Activated T-cell treated with anti-CD3 and anti-CD28 coated beads for 24 hours (primary cell): ENCODE measurements at regions not wholly inside any gene's neighbourhood (a gene's known extent, or its start where the extent isn't known, plus 50 kb on each side); places are given as distances from the start of the nearest gene placed in this dataset.

Source experiments
- DNase-seq: peaks from one replicate; pipeline ENCODE4 v3.0.0-alpha.2; 2020; ENCODE audit warnings: low read depth

DNA sequence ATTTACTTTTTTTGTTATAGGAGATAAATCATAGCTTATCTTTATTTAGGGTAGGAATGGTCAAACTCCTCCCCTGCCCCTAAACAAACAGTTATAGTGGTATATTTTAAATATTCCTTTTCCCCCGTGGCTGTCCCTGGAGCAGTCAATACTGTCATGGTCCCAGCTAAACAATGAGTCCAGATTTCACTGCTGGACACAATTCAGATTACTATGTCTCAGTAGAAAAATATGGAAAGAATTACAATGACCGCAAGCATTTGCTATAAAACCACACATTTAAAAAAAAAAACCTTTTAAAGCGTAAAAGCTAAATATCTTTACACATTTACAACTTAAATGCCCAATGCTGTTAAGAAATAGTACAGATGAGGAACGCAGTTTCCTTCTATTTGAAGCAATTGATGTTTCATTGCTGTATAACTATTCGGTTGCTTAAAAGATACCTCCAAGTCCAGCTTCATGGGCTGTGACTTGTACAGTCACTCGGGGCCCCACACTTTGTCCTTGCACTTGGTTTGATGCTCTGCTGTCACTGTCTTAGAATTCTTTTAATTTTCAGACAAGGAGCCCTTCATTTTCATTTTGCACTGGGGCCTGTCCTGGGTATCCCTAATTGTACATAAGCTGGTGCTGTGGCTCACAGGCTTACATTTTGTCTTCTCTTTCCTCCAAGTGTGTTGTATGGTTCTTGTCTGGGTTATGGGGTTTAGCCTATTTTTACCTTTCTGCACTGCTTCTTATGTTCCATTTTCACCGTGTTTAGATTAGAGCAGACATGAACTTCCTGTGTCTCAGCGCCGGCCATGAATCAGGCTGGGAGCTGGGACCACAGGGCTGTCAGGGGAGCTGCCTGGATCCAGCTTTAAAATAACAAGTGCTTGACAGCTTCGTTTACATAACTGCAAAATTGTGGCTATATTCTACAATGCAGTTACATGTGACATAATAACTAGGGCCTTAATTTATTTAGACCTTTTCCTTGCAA is 530.2 kb upstream of the FZD8 start:
- no peak for DNase-seq

DNA sequence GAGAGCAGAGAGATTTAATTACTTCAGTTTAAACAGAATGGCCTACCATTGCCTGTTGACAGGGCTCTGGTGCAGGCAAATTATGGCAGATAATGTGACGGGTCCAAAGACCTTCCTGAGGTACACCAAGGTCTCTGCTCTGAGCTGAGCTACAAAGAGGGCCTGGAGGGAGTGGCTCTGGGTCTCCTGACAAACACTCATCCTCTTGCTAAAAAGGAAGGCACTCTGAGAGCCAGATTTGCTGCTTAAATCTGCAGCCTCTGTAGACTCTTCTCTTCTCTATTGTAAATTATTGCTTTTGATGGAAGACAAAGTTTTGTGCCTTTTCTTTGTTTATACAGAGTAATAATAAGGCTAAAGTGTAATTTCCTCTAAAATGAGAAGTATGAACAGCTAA is 529.5 kb upstream of the FZD8 start:
- DNase-seq = no peak

DNA sequence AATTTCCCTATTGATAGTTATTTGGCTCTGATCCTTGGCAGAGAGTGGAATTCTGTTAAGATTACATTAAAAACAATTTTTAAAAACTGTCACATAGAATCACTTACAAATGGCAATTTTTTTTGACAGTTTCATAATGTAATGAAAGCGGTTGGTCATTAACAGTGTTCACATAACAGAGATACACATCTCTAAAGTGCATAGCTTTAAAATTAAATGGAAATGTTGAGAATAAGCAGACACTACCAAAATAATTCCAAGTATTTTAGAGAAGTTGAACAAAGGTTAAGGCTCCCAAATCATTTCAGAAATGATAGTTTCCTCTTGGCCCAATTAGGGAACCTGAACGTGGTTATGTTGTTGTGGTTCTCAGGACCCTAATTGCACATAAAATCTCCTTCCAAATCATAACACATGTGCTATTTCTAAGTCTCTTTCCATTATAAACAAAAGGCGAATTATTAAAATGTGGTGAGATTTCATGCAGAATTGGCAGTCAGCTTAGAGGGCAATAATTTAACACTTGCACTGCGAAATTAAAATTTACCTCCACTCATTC is 528.9 kb upstream of the FZD8 start:
- DNase-seq = no peak

DNA sequence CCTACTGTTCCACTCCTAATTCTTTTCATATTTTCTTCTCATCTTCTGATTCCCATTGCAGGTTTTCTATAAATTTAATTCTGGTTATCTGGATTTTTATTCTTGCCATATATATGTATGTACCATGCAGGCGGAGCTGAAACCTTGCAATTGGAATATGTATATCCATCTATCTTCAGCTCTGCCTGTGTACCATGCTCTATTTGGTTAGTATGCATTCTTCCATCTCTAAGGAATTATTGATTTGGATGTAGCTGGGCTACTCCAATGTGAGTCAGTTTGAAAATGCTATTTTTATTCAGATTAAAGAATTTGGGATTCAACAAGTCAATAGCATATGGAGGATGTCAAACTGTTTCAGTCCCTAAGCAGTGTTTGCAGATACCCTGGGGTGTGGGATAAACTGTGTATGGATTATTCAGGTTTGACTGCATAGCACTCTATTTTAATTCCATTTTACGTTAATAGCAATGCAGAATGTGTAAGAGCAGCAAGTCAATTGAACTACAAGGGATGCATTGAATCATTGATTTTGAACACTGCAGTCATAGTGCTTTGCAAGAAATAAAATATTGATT is 528.1 kb upstream of the FZD8 start:
- no peak for DNase-seq

DNA sequence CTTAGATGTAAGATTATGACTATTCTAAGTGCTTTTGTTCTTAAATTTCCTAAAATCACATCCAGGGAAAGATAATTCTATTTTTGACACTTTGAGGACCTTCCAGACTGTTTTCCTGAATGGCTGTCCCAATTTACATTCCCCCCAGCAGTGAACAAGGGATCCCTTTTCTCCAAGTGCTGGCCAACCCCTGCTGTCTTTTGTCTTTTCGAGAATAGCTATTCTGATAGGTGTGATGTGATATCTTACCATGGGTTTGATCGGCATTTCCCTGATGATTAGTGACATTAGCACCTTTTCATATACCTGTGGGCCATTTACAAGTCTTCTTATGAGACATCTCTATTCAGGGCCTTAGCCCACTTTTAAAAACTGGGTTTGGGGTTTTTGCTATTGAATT is 526.7 kb upstream of the FZD8 start:
- DNase-seq = no peak

DNA sequence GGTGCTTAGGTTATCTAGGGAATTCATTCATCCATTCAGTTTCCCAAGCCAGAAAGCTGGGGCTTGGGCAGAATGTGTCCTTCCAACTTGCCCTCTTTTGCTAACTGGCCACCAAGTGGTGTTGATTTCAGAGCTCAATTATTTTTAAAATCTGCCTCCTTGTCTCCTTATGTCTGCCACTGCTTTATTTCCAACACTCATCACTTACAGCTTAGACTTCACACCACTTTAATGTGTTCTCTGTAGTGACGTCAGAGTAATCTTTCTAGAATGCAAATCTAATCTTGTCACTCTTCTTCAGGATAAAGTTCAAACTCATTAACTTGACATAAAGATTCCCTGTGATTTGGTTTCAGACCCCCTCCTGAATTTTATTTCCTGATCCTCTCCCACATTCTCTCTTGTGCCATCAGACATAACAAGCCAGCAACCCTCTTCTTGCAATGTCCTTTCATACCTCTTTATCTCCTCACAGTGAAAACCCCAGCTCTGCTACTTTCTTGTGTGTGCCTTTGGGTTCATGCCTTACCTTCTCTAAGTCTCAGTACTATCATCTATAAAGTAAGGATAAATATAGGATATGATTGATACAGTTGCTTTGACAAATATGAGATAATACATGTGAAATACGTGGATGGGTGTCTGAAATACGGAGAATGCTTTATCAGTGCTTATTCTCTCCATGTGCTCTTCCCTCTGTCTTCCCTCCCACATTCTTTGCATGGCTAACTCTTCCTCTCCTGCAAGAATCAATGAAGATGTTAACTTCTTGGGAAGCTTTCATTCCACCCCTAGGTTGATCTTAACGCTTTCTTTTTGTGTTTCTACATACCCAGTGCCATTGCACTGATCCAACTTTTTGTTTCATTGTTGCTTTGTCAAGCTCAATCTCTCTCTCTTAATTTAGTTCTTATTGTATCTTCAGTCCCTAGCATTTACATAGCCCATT is 522.7 kb upstream of the FZD8 start:
- DNase-seq = no peak

DNA sequence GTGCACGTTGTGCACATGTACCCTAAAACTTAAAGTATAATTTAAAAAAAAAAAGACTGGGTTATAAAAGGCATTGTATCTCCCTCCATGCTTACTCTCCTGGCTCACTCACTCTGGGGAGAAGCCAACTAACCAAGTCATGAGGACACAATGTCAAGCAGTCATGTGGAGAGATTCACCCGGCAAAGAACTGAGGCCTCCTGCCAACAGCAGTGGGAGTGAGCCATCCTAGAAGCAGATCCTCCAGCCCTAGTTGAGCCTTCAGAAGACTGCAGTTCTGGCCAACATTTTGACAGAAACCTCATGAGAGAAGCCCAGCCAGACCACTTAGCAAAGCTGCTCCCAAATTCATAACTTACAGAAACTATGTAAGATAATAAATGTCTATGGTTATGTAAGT is 521.7 kb upstream of the FZD8 start:
- no peak for DNase-seq

DNA sequence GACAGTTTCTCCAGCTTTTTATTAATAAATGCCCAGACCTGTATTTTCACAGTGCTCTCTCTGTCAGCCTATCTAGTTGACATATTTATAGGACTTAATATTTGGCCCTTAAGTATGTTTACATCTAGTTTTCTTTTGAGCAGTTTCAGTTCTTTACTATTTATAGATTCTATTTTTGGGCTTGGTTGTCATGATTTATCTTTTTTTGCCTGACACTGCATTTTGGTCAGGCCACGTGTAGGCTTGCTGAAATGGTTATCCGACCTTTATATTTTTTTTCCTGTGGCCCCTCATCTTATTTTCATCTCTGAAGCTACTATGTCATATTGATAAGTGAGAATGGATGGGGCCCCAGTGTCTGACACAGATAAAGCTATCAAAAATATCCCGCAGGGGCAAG is 515.4 kb upstream of the FZD8 start:
- no peak for DNase-seq

DNA sequence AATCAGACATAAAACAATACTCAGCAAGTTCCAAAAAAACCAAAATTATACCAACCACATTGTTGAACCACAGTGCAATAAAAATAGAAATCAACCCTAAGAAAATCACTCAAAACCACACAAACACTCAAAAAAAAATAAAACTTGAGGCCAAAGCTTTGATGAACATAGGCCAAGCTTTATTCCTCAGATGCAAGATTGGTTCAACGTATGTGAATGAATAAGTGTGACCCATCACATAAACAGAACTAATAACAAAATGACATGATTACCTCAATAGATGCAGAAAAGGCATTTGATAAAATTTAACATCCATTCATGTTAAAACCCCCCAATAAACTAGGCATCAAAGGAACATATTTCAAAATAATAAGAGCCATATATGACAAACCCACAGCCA is 506.1 kb upstream of the FZD8 start:
- no peak for DNase-seq

DNA sequence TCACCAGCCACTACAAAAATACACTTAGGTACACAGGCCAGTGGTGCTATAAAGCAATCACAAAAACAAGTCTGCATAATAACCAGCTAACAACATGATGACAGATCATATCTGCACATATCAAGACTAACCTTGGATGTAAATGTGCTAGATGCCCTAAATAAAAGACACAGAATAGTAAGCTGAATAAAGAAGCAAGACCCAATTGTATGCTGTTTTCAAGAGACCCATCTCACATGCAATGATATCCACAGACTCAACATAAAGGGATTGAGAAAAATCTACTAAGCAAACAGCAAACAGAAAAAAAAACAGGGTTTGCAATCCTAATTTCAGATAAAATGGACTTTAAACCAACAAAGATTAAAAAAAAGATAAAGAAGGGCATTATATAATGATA is 505.4 kb upstream of the FZD8 start:
- DNase-seq = no peak

DNA sequence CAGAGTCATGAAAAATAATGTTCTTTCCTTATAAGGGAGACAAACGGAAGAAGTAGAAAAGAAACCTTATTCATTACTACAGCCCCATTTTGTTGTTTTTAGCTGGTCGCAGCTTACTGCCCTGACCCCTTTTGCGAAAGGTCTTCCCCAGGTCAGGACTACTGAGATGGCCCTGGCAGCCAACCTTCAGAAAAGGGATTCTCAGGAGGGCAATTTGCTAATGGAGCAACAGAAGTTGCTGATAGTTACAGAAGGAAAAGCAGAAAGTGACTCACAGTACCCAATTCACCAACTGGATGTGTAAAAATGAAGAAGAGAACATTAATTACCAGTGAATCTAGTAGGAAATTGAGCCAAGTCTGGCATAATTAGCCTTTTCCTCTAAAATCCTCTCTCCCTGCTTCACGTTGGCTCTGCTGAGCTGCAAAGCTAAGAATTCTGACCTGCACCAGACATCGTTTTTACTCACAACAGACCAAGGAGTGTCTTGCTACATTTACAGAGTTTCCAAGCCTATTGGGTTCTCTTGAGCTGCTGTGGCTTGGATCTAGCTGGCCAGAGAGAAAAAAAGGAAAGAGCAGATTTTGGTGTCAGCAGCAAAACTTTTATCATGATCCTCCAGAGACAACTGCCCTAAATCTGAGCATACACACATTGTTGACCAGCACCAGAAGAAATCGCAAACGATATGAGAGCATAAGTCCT is 499.9 kb upstream of the FZD8 start:
- no peak for DNase-seq

DNA sequence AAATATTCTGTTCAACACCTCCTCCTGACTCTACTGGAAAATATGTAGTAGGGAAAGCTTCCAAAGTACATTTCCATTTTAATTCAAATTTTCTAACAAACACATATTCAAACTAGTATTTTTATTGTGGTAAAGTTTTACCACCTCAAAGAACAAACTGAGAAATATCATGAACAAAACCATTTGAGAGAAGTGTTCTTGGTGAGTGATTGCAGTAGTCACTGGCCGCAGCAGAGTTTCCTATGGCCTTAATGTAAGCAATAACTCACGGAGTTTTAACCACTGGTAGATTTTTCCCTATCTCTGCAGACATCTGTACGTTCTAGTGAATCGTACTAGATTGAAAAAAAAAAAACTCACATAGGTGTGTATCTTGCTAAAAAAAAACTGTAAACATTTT is 487.0 kb upstream of the FZD8 start:
- DNase-seq = no peak

DNA sequence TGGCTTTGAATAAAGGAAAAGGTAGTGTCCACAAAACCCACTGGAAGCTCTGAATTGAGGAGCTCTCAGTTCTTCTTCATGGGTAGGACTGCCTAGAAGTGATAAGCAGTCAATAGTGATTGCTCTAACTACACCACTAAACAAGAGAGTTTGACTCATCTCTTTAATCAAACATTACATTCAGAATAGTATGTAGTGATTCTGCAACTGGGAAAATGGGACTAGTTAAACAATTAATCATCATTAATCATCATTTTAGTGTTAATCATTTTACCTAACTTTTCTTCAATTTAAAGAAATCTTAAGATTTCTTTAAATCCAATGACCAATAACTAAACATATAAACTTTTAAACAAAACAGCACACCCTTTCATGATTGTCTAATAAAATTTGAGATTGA is 484.0 kb upstream of the FZD8 start:
- no peak for DNase-seq

DNA sequence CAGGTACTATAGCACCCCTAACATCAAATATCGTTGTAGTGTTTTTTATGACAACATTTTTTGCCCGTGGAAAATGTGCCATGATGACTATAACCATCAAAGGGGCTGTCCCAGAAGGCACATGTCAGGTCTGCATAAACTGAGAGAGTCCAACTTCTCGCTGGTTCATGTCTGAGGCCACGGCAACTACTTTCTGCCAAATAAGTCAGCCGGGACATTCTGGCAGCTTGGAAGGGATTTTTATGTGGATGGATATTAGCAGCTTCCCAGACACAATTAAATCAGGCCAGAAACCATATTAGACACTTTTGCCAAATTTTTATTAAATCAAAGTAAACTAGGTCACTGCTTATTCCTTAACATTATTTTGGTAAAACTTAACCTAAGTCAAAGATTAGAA is 477.4 kb upstream of the FZD8 start:
- no peak for DNase-seq

DNA sequence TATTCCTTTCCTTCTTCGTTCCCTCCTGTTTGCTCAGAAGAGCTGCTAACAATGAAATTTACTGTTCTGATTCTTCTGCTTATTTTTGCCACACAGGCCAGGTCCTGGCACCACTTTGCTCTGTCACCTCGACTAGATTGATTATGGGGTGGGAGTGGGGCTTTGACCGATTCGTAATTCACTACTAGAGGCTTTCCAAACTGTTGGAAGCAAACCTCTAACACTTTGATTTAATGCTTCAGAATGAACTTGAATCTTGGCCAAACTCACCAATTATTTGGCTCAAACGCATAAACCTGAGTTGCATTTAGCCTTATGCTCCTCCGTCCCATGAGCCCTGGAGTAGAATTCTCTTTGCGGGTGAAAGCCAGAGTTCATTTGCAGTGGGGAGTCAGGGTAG is 476.2 kb upstream of the FZD8 start:
- no peak for DNase-seq

DNA sequence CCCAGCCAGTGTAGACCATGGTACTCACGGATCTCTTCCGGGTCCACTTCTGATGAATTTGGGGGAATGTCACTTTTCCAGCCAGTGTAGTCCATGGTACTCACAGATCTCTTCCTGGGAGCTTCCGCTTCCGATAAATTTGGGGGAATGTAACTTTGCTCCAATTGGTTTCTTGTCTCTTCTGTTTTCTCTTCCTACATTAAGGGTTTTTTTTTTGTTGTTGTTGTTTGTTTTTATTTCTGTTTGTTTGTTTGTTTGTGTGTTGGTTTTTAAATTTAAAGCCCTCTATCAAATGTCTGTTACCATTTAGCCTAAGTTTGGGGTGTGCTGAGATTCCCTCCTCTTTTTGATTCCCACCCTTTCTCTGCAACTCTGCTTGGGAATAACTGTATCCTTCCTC is 475.8 kb upstream of the FZD8 start:
- no peak for DNase-seq

DNA sequence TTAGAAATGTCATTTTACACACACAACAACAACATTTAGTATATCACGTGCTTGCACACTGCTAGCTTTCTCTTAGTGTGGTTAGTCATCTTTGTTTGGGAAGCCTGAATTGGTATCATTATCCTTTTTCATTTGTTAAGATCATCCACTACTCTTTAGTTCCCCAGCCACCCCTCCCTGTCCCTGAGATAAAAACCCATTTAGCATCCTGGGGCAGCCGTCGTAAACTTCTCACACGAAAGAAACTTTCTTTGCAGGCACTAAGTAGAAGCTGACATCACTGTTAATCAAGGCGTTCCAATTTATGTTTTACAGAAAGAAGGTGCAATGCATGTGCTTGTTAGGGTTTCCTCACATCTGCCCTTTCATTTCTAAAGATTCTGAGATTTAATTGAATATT is 475.1 kb upstream of the FZD8 start:
- DNase-seq = no peak

DNA sequence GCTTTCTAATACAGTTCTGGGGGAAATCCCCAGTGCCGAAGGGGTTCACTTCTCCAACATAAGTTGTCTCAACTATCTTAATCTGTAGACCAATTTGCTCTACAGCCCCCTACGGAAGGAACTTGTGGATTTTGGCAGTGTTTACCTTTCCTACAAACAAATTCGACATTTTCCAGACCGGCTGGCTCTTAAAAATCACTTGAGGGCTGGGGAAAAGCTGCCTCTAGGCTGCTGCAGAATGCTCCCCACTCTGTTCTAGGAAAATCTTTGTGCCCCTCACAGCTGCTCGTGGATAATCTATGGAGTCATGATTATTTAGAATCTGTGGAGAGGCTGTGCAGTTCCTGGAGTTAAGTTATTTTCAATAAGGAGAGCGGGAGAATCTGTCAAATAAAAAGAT is 474.6 kb upstream of the FZD8 start:
- DNase-seq = no peak

DNA sequence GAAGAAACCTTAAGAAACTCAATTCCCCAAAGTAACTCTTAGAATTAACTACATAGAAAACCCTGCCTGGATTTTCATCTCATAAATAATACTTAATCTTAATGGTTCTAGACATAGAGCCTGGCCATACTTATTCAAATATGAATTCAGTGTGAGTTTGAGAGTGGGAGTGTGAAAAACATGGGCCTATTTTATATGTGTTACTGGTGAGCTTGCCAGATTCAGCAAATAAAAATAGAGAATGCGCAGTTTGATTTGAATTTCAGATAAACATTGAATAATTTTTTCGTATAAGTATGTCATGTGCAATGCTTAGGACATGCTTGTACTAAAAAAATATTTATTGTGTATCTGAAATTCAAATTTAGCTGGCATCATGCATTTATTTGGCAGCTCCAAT is 473.9 kb upstream of the FZD8 start:
- no peak for DNase-seq

DNA sequence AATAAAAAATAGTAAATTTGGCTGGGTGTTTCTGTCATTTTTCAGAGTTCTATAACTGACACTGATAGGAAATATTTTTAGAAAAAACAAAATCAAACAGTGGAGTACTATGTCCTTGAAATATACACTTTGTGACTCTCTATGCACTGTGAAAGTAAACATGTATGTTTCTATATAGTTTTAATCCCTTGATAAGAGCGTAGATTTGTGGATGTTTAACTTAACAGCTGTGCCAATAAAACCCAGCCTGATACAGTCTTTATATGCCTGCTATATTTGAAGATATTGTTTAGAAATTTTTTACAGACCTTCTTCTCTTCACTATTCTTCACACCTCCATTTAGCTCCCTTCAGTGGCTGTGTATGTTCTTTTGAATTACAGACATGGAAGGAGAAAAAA is 473.3 kb upstream of the FZD8 start:
- DNase-seq = no peak

DNA sequence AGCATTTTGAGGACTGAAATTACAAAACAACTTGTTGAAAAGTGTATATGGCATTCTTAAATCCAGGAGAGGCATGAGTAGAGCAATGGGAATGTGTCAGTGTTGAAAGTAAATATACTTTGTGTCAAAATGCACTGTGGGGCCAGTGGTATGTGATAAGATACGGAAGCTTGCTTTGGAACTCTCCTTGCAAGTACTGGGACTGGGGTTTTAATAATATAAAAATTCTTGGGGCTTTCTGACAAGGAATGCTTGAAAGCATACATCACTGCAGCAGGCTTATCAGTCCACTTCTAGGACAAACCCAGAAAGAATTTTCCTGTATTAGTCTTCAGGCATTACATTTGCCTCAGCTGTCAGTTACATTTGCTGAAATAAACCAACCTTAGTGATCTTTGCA is 472.8 kb upstream of the FZD8 start:
- no peak for DNase-seq

DNA sequence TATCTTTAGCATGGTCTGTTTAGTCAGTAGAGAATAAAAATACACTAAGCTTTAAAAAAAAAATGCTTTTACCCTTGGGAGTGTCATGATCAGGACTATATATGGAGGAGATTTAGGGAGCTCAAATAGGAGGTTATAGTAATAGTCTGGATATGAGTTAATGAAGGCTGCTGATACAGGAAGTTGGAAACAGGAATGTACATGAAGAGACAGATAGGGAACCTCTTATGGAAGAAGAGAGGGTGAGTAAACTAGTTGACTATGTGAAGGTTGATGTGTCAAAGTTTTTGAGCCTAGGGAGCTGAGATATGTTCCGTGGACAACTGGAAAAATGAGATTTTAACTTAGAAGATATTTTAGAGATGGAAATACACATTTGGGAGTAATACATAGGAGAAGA is 472.0 kb upstream of the FZD8 start:
- DNase-seq = no peak
